Brain microvascular endothelial cell (primary cell): ENCODE measurements at regions not wholly inside any gene's neighbourhood (a gene's known extent, or its start where the extent isn't known, plus 50 kb on each side); places are given as distances from the start of the nearest gene placed in this dataset.

Experiments used
- DNase-seq: peaks from one replicate; pipeline ENCODE4 v3.0.0-alpha.2; 2020
- H3K27ac ChIP-seq: fragments of 250-450 bp; sonication (Bioruptor Pico); 2 replicates; pipeline ENCODE4 v1.5.1; 2020; ENCODE audit warnings: mild to moderate bottlenecking, moderate library complexity
- H3K27me3 ChIP-seq: fragments of 250-450 bp; sonication (Bioruptor Pico); replicated peaks from 2 replicates; pipeline ENCODE4 v1.5.1; 2020; ENCODE audit warnings: mild to moderate bottlenecking
- H3K36me3 ChIP-seq: fragments of 250-450 bp; sonication (Bioruptor Pico); replicated peaks from 2 replicates; pipeline ENCODE4 v1.5.1; 2020; ENCODE audit warnings: mild to moderate bottlenecking
- H3K4me3 ChIP-seq: 2 replicates; pipeline ENCODE4 v1.5.1; 2011; ENCODE audit warnings: low read depth, mild to moderate bottlenecking, control low read depth, low read length, moderate library complexity
- in situ Hi-C: cut with HindIII; loops from 2 replicates; pipeline ENCODE4 v1.10.0; 2017; ENCODE audit warnings: low sequenced_read_pairs, low pct_ligation_motif_present
- TF ChIP-seq, protein P1 (sequence below): IDR thresholded peaks from 2 replicates; pipeline ENCODE4 v1.5.1; 2011; ENCODE audit warnings: low read depth, mild to moderate bottlenecking, moderate library complexity, low read length, control low read depth, inconsistent platforms; ENCODE audit errors: missing control alignments

DNA sequence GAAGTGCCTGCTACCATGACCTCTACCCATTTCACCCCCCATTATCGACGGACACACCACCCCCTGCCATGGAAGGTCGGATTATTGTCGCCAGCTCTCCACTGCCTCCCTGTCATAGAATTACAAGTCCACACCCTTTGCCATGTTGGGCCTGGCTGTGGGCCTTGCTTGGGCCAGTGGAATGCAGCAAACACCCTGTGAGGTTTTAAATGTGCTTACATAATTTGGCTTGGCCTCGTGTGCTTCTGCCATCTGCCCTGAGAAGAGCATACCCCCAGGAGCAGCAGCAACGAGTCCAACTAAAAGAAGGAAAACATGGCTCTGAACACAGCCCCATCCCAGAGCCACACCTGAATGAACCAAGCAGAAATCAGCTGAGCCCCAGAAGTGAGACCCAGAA lies 94.1 kb upstream of the PRDM11 start:
- TF ChIP-seq, protein P1, sequence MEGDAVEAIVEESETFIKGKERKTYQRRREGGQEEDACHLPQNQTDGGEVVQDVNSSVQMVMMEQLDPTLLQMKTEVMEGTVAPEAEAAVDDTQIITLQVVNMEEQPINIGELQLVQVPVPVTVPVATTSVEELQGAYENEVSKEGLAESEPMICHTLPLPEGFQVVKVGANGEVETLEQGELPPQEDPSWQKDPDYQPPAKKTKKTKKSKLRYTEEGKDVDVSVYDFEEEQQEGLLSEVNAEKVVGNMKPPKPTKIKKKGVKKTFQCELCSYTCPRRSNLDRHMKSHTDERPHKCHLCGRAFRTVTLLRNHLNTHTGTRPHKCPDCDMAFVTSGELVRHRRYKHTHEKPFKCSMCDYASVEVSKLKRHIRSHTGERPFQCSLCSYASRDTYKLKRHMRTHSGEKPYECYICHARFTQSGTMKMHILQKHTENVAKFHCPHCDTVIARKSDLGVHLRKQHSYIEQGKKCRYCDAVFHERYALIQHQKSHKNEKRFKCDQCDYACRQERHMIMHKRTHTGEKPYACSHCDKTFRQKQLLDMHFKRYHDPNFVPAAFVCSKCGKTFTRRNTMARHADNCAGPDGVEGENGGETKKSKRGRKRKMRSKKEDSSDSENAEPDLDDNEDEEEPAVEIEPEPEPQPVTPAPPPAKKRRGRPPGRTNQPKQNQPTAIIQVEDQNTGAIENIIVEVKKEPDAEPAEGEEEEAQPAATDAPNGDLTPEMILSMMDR, result no peak
- Histone ChIP-seq H3K27me3 (no peaks in the 10 kb centered on the region), H3K4me3 (no peak overlapping the region), H3K27ac (no peak overlapping the region), H3K36me3 (no peaks in the 10 kb centered on the region)
- in situ Hi-C loops, result no loop called here
- no peak for DNase-seq

DNA sequence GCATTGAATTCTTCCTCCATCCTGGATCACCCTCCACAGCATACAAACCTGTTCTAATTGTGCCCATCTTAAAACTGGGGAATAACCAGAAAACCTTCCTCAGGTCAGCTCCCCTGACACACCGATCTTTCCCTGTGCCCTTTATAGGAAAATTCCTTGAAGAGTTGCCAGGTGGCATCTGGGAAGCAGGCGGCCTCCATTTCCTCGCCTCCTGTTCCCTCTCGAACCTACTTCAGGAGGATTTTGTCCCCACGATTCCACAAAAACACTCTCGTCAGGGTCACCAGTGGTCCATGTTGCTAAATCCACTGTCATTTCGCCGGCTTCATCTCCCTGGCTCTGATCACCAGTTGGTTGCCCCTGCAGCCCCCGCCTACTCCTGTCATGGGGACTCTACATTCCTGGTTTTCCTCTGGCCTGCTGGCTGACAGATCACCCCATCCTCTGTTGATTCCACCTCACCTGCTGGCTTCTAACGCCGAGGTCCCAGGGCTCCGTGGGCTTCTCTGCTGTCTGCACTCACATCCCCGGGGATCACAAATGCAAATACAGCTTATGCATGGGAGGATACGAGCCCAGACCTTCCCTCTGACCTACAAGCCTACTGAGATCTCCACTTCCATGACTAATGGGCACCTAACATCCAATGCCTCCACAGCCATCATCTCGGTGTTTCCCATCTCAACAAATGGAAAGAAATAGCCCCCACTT lies 92.5 kb upstream of the PRDM11 start:
- TF ChIP-seq, protein P1, result no peak
- Histone ChIP-seq H3K27ac (no peak overlapping the region), H3K27me3 (no peaks in the 10 kb centered on the region), H3K4me3 (no peak overlapping the region), H3K36me3 (no peaks in the 10 kb centered on the region)
- in situ Hi-C loops, result no loop called here
- DNase-seq, result no peak

DNA sequence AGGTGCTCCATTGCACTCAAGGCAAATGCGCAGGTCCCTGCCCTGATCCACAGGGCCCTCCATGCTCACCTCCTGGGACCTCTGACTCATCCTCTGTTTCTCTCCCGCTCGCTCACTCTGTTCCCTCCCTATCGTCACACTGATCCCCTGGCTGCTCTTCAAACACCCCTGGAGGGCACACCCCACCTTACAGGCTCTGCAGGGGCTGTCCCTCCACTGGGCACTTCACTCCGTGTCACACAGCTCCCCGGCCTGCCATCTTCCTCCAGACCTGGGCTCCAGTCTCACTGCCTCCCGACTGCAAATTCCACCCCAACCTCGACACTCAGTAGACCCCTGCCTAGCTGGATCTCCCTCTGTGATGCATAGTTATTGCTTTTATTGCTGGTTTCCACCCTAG lies 91.5 kb upstream of the PRDM11 start:
- TF ChIP-seq, protein P1, result no peak
- DNase-seq, result no peak
- no peaks in the 10 kb centered on the region for H3K36me3 ChIP-seq
- no peak overlapping the region for H3K4me3 ChIP-seq
- in situ Hi-C loops, result no loop called here
- no peaks in the 10 kb centered on the region for H3K27me3 ChIP-seq
- no peak overlapping the region for H3K27ac ChIP-seq

DNA sequence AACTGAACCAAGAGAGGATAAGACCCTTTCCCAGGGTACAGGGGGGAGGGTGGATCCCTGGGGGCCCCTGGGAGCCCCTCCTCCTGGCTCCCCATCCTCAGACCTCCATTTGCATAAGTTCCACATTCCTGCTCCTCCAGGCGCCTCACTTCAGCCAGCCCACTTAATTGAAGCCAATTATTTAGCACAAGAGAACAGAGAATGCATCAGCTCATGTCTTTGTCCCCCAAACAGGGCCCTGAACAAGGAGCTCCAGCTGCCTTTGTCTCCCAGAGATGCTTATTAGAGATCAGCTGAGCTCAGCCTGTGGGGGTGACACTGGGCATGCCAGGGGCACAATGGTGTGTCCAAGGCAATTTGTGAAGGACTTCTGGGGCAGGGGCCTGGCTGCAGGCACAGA lies 89.9 kb upstream of the PRDM11 start:
- no peaks in the 10 kb centered on the region for H3K36me3 ChIP-seq
- in situ Hi-C loops, result no loop called here
- H3K27ac ChIP-seq, result no peak overlapping the region
- no peaks in the 10 kb centered on the region for H3K27me3 ChIP-seq
- no peak overlapping the region for H3K4me3 ChIP-seq
- no peak for DNase-seq
- TF ChIP-seq, protein P1, result no peak

DNA sequence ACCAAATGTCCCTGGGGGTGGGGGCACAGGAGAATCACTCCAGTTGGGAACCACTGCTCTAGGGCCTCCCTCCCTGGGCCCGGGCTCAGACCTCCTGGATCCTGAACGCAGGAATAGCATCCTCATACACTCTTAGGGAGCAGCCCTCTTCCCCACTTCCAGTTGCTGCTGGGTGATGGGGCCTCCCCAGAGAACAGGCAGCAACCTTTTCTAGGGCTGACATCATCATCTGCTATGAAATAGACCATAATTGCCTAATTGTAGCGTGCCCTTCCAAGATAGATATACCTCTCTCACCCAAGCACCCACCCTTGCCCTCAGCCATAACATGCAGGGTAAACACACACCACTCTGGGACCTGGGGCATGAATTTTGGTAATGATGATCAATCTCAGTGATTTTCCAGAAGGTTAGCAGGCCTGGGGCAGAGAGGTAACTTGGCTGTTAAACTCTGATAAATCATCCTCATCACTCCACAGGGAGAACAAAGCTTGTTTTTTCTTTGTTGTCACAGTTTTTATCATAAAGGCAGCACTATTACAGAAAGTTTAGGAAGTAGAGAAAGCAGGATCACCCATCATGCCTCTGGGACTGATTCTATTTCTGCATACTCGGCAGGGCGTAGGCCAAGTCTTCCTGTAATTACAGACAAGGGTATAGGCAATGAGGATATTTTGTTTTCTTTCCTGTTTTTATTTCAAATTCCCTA lies 88.3 kb upstream of the PRDM11 start:
- Histone ChIP-seq H3K27me3 (no peaks in the 10 kb centered on the region), H3K36me3 (no peaks in the 10 kb centered on the region), H3K4me3 (no peak overlapping the region), H3K27ac (no peak overlapping the region)
- TF ChIP-seq, protein P1, result no peak
- in situ Hi-C loops, result no loop called here
- no peak for DNase-seq
